Hypothalamus (tissue), 51 donors: ENCODE measurements at regions not wholly inside any gene's neighbourhood (a gene's known extent, or its start where the extent isn't known, plus 50 kb on each side); places are given as distances from the start of the nearest gene placed in this dataset.
"Not testable (repeated sequence)": the region's sequence is repeated elsewhere in the genome, so short reads cannot be mapped to it uniquely, and the experiment has no call there.

Source experiments
- DNase-seq, 51 donors: peaks; one replicate each; lab custom pipeline; 2025; lab: John Stamatoyannopoulos, UW

GRCh38 chr2:71962350-71962749, 185.3 kb downstream of the CYP26B1 start:
- no peak for DNase-seq

DNA sequence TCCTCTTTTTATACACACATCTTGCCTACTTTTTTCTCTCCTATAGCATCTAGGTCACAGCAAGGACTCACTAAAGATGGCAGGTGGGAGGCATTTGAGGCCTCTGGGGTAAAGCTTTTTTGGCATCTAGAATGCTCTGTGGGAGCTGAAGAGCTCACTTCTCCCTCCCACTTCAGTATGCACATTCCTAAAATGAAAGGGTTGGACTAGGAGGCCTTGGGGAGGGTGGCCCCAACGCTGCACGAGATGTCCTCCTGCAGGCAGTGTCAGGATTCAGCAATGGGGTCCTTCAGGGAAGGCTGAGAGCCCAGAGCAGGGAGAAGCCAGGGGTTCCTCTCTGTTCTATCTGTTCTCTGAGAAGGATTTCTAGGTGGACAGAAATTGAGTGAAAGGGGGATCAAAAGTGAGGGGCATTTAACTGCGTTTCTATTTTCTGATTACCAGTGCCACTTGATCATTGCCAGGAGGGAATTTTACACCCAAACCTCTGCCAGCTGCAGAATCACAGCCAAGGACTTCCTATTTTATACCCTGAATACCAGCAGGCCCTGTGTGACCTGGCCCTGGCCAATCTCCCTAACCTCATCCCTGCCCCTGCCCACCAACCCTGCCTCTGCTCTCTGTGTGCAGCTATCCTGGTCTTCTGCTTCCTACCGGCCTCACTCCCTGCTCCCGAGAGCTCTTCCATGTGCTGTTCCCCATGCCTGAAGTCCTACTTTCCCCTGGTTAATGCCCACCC, 186.2 kb downstream of the CYP26B1 start:
- DNase-seq: no peak

- DNase-seq: no peak
These were observed 188.2 kb downstream of the CYP26B1 start for GRCh38 chr2:71959494-71959893.

DNA sequence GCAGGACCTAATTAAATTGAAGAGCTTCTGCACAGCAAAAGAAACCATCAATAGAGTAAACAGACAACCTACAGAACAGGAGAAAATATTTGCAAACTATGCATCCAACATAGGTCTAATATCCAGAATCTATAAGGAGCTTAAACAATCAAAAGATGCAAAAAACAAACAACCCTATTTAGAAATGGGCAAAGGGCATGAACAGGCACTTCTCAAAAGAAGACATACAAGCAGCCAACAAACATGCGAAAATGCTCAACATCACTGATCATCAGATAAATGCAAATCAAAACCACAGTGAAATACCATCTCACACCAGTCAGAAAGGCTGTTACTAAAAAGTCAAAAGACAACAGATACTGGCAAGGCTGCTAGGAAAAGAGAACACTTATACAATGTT, 189.2 kb downstream of the CYP26B1 start:
- DNase-seq: not testable (repeated sequence)

DNA sequence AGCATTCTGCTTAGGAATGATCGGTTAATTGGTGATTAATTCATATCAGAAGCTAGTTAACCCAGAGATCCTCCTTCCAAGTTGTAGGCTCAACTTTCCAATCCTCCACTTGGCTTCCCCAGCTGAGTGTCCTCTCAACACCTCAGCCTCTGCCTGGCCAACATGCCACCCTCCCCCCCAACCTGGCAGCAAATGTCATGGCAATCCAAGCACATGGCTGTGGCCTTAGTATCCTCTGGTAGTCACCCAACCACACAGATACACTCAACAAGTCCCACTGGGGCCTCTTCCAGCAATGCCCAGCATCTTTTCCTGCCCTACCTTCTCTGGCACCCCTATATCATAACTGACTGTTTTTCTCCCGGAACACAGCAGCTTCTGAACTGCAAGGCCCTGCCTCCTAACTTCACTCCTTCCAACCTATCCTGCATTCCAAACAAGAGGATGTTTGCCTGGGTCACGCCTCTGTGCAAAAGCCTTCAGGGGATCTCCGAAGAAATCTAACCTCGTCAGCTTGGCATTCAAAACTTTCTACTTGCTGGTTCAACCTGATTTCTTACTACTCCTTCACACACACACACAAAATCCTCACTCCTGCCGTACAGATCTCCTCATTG, 195.0 kb downstream of the CYP26B1 start:
- no peak for DNase-seq

DNA sequence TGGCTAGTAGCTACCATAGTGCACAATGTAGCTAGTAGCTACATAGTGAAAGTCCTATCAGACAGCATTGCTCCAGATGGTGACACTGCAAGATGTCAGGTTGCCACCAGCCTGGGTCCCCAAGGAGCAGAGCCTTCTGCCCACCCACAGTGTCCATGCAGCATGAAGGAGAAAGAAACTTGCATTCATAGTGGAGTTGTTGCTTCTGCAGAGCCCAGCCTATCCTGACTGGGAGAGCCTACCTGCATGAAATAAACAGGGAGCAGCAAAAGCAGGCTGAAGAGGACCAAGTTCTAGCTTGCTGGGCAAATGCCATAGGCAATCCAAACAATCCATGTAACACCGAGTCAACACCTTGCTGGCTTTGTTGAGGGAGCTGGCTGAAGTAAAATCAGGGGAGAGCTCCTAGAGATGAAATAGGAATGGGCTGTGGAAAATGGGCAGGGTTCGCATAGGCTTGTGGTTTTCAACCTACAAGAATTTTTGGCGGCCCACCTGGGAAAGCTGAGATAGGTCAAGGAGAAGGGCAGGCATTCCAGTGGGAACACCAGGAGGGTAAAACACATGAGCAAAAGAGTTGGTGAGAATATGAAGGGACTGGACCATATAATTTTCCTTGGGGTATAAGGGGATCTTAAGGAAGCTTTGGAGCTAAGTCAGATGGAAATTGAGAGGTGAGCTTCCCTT, 195.8 kb downstream of the CYP26B1 start:
- no peak for DNase-seq

- no peak for DNase-seq
These were observed 196.6 kb downstream of the CYP26B1 start for GRCh38 chr2:71951083-71951468.

GRCh38 chr2:71950256-71951082, 197.2 kb downstream of the CYP26B1 start:
- DNase-seq: no peak

- DNase-seq: no peak
These were observed 198.2 kb downstream of the CYP26B1 start for GRCh38 chr2:71949537-71949798.

DNA sequence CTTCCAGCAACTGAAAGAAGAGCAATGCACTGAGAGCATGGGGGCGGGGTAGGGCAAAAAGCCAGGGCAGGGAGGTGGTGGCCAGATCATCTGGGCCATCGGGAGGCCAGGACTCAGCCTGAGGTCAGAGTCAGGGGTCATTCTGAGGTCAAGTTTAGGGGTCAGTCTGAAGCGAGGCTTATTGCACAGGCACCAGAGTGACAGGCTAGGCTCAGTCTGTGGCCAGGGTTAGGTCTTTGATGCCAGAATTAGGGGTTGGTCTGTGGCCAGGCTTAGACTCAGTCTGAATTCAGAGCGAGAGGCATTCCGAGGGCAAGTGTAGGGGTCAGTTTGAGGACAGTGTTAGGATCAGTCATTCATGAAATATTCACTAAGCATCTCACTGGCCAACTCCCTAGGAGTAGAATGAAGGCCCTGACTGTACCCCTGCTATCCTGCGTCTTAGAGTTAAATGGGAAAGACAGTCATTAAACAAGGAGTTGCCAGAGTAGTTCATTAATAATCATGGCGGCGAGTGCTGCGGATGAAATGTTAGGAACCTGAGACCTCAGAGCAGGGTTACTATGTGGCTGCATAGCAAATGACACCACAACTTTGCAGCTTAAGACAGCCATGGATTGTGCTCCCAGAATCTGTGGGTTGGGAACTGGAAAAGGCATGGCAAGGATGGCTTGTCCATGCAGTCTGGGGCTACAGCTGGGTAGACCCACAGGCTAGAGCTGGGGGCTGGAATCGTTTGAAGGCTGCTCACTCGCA, 198.7 kb downstream of the CYP26B1 start:
- DNase-seq: no peak

DNA sequence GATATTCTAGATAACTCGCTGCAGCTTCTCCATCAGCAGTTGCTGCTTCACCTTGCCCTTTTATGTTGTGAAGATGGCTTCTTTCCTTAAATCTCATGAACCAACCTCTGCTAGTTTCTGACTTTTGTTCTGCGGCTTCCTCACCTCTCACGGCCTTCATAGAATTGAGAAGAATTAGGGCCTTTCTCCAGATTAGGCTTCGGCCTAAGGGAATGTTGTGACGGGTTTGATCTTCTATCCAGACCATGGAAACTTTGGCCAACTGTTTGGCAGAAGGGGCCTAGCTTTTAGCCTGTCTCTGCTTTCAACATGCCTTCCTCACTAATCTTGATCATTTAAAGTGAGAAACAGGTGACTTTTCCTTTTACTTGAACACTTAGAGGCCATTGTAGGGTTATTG, 199.9 kb downstream of the CYP26B1 start:
- no peak for DNase-seq

- DNase-seq: no peak
These were observed 202.1 kb downstream of the CYP26B1 start for GRCh38 chr2:71945603-71945959.

DNA sequence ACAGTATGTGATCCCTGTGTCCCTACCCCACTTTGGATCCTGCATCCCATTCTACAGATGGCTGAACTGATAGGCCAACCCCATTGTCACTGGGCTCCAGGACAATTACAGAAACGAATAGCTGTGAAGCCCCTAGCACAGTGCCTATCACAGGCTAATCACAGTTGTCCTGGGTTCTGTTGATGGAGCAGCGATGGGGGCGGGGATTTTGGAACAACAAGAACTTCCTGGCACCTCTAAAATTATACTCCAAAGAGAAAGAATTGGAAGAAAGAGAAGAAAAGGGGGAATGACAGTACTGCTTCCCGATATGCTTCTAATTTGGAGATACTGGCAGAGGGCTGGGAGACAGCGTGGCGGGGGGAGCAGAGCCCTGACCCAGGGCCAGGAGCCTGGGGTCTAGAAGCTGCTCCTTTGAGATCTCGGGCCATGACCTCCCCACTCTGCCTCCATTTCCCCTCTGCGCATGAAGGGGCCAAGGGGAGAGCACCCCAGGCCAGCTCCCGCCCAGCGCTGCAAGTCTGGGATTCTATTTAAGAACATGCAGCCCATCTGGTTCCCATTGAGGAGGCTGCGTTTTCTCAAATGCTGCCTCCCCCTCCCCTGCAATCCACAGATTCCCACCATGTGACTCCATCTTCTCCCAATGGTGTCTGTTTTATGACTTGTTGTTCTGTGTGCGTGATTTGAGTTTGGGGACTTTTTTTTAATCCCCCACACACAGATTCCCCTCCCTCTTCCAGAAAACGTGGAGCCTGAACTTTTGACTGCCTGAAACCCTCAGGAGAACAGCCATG, 202.7 kb downstream of the CYP26B1 start:
- no peak for DNase-seq

- DNase-seq: no peak
These were observed 203.5 kb downstream of the CYP26B1 start for GRCh38 chr2:71944183-71944550.

DNA sequence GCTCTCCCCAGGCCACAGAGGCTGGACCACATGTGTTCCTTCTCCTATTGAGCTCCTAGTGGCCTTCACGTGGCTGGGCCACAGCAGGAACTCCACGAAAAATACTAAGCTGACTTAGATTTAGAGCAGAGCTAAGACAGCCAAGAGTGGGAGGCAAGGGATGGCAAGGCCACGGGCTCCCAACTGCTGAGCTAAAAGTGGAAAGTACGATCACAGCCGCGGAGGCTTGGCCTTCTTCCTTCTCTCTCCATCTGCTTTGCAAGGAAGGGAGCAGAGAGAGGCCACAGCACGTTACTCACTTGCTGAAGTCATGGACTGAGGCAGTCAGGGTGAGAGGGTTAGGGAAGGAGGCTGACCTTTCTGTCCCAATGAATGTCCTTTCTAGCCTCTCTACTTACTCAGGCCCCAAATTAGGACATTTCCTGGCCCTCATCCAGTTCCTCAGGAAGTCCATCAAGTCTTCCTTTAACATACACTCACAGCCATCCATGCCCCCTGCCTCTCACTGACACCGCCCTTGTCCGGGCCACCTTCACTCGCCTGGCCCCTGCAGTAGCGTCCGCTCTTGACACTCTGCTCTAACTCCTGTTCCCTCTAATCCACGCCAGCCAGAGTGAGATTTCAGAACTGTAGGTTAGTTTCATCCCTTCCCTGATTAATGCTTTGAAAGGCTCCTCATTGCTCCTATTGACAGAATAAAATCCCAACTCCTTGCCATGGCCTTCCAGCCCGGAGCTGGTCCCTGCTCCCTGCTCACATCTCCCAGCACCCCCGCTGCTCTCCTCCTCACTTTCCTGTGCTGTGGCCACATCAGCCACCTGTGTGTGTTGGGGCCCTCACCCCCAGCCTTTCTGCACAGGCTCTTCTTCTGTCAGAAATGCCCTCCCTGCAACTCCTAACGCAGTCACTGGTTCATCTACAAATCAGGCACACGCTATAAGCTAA, 204.2 kb downstream of the CYP26B1 start:
- no peak for DNase-seq

- DNase-seq: no peak
These were observed 205.7 kb downstream of the CYP26B1 start for GRCh38 chr2:71941726-71942525.

GRCh38 chr2:71940695-71941094, 207.0 kb downstream of the CYP26B1 start:
- no peak for DNase-seq
